Liver (tissue), 8 donors: ENCODE measurements at regions not wholly inside any gene's neighbourhood (a gene's known extent, or its start where the extent isn't known, plus 50 kb on each side); places are given as distances from the start of the nearest gene placed in this dataset.

Experiments
- DNase-seq: peaks from one replicate; pipeline ENCODE4 v3.0.0-alpha.2; 2017; ENCODE audit warnings: low spot score
- H3K27ac ChIP-seq, 2 donors: one replicate each; pipeline ENCODE4 v1.7.0; 2013; ENCODE audit warnings: inconsistent platforms in 2 of 2, low read length in 2 of 2, control low read depth in 1 of 2, low read depth in 1 of 2, mild to moderate bottlenecking in 1 of 2
- H3K27me3 ChIP-seq, 4 donors: one replicate each; pipeline versions ENCODE4 v1.6.1 to v1.7.0; 2013; ENCODE audit warnings: low read length in 3 of 4, inconsistent platforms in 1 of 4, mild to moderate bottlenecking in 1 of 4, moderate library complexity in 1 of 4; ENCODE audit not compliant: control insufficient read depth in 4 of 4, insufficient read depth in 4 of 4
- H3K36me3 ChIP-seq, 4 donors: one replicate each; pipeline versions ENCODE4 v1.6.1 to v1.7.0; 2013; ENCODE audit warnings: low read length in 3 of 4, mild to moderate bottlenecking in 3 of 4, low read depth in 1 of 4, moderate library complexity in 1 of 4; ENCODE audit not compliant: control insufficient read depth in 4 of 4, insufficient read depth in 3 of 4
- H3K4me1 ChIP-seq, 4 donors: one replicate each; pipeline versions ENCODE4 v1.6.1 to v1.7.0; 2013; ENCODE audit warnings: low read length in 3 of 4, mild to moderate bottlenecking in 3 of 4, moderate library complexity in 1 of 4; ENCODE audit not compliant: control insufficient read depth in 4 of 4, insufficient read depth in 4 of 4
- H3K4me3 ChIP-seq, 3 donors: one replicate each; pipeline versions ENCODE4 v1.6.1 to v1.7.0; 2013; ENCODE audit warnings: low read length in 3 of 3, control low read depth in 1 of 3, low read depth in 1 of 3, mild to moderate bottlenecking in 1 of 3
- H3K9ac ChIP-seq, 2 donors: one replicate each; pipeline ENCODE4 v1.7.0; 2013; ENCODE audit warnings: low read length in 2 of 2, mild to moderate bottlenecking in 2 of 2, moderate library complexity in 2 of 2, control low read depth in 1 of 2, low read depth in 1 of 2
- H3K9me3 ChIP-seq, 4 donors: one replicate each; pipeline versions ENCODE4 v1.6.1 to v1.7.0; 2013; ENCODE audit warnings: low read length in 3 of 4; ENCODE audit not compliant: control insufficient read depth in 4 of 4
- EGR1 ChIP-seq, 2 donors: IDR thresholded peaks; 2 replicates each; pipeline ENCODE4 v1.6.1; 2016 to 2018; ENCODE audit warnings: antibody characterized with exemption in 2 of 2, low read depth in 2 of 2
- FOXA1 ChIP-seq: IDR thresholded peaks from 2 replicates; pipeline ENCODE4 v1.6.1; 2016; ENCODE audit warnings: antibody characterized with exemption
- FOXA2 ChIP-seq: IDR thresholded peaks from 2 replicates; pipeline ENCODE4 v1.6.1; 2016; ENCODE audit warnings: antibody characterized with exemption
- GABPA ChIP-seq, 2 donors: IDR thresholded peaks in 1 of 2; conservative IDR thresholded peaks in 1 of 2; 2 replicates each; pipeline ENCODE4 v1.6.1; 2016; ENCODE audit warnings: antibody characterized with exemption in 2 of 2, mild to moderate bottlenecking in 1 of 2, moderate library complexity in 1 of 2
- HNF4A ChIP-seq, 2 donors: conservative IDR thresholded peaks; 2 replicates each; pipeline ENCODE4 v1.6.1; 2016; ENCODE audit warnings: antibody characterized with exemption in 2 of 2, mild to moderate bottlenecking in 2 of 2
- HNF4G ChIP-seq: IDR thresholded peaks from 2 replicates; pipeline ENCODE4 v1.6.1; 2016; ENCODE audit warnings: antibody characterized with exemption
- JUND ChIP-seq, 2 donors: IDR thresholded peaks; 2 replicates each; pipeline ENCODE4 v1.6.1; 2016; ENCODE audit warnings: antibody characterized with exemption in 2 of 2
- NR2F2 ChIP-seq: IDR thresholded peaks from 2 replicates; pipeline ENCODE4 v1.6.1; 2016; ENCODE audit warnings: antibody characterized with exemption
- RAD21 ChIP-seq, 2 donors: IDR thresholded peaks; 2 replicates each; pipeline ENCODE4 v1.6.1; 2016; ENCODE audit warnings: antibody characterized with exemption in 2 of 2, mild to moderate bottlenecking in 2 of 2
- RXRA ChIP-seq, 2 donors: IDR thresholded peaks; 2 replicates each; pipeline ENCODE4 v1.6.1; 2017 to 2018; ENCODE audit warnings: antibody characterized with exemption in 2 of 2, mild to moderate bottlenecking in 1 of 2
- SP1 ChIP-seq: IDR thresholded peaks from 2 replicates; pipeline ENCODE4 v1.6.1; 2018; ENCODE audit warnings: antibody characterized with exemption, mild to moderate bottlenecking
- TAF1 ChIP-seq: conservative IDR thresholded peaks from 2 replicates; pipeline ENCODE4 v1.6.1; 2016; ENCODE audit warnings: antibody characterized with exemption, mild to moderate bottlenecking
- YY1 ChIP-seq: IDR thresholded peaks from 2 replicates; pipeline ENCODE4 v1.6.1; 2016; ENCODE audit warnings: antibody characterized with exemption, mild to moderate bottlenecking
- WGBS: extraction: QIAGEN DNeasy Blood & Tissue Kit; methylation state at CpG from one replicate; pipeline ENCODE4 v1.1.7; 2013; 5-methylcytosine and 5-hydroxymethylcytosine counted together
- TF ChIP-seq, protein P1 (sequence below): IDR thresholded peaks from 2 replicates; pipeline ENCODE4 v1.6.1; 2016; ENCODE audit warnings: antibody characterized with exemption
- TF ChIP-seq, protein P2 (sequence below): IDR thresholded peaks from 2 replicates; pipeline ENCODE4 v1.6.1; 2016; ENCODE audit warnings: antibody characterized with exemption, mild to moderate bottlenecking
- TF ChIP-seq, protein P3 (sequence below): IDR thresholded peaks from 2 replicates; pipeline ENCODE4 v1.6.1; 2016; ENCODE audit warnings: antibody characterized with exemption
- TF ChIP-seq, protein P4 (sequence below): fragments of 150-350 bp; IDR thresholded peaks from 2 replicates; pipeline ENCODE4 v1.5.1; 2017; ENCODE audit warnings: improper control_type of control experiment, low read depth, low read length; ENCODE audit not compliant: missing input control
- TF ChIP-seq, protein P5 (sequence below): IDR thresholded peaks from 2 replicates; pipeline ENCODE4 v1.6.1; 2016; ENCODE audit warnings: antibody characterized with exemption
- donor health status: healthy.
- donor health status: healthy.
- donor health status: healthy.
- donor health status: healthy.
- donor health status: healthy.

DNA sequence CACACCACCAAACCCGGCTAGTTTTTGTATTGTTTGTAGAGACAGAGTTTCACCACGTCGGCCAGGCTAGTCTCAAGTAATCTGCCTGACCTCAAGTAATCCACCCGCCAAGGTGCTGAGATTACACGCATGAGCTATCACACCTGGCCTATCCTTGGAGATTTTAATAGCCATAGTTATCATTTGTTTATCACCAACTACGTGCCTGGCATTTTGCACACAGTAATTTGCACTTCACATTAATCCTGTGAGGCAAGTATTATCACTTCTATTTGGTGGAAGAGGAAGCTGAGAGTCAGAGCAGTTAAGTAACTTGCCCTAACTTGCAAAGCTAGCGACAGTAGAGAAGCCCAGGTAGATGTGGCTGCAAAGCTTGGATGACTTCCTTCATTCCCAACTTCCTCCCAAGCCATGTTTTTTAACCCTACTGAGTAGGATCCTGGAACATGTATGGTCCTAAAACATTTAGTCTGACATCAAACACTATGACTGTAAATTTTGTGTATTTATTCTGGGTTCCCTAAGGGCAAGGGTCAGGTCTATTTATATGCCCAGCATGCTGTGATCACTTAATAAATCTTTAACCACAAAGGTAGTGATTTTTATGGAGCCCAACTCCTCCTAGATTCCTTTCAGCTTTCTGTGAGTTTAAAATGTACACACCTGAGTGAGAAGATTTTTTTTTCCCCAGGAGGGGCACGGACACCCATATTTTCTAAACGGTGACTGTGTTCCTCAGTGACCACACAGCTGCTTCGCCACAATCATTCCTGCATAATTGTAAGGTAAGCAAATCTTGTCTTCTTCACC lies 100.2 kb upstream of the RAI14 start:
- WGBS = 67% methylated on average over 10 of the region's 10 CpGs
- Histone ChIP-seq H3K36me3 (no peaks in the 10 kb centered on the region), H3K4me1 (peaks cover 0 to 25% (median 13%) of the 10 kb centered on the region in 4 donors), H3K27me3 (no peaks in the 10 kb centered on the region), H3K9ac (no peak overlapping the region), H3K9me3 (no peaks in the 10 kb centered on the region), H3K27ac (no peak overlapping the region), H3K4me3 (no peak overlapping the region)
- DNase-seq = no peak
- TF ChIP-seq EGR1 (IDR thresholded peaks at IDR 0.05; ENCODE audit: low read depth in 2 of 2) (no peak), JUND (IDR thresholded peaks at IDR 0.05) (no peak), GABPA (IDR thresholded peaks at IDR 0.05 in 1 of 2, conservative IDR thresholded peaks at IDR 0.05 in 1 of 2) (no peak), TAF1 (no peak), NR2F2 (peak; percentile 29), HNF4A (conservative IDR thresholded peaks at IDR 0.05) (peak; percentile 53 to 65), RXRA (IDR thresholded peaks at IDR 0.05) (peak; percentile 15 to 16), SP1 (peak; percentile 62), YY1 (no peak), RAD21 (IDR thresholded peaks at IDR 0.05) (peak in 1 of 2 donors; percentile 11), FOXA1 (no peak), FOXA2 (no peak), HNF4G (peak; percentile 20)
- TF ChIP-seq, protein P1, sequence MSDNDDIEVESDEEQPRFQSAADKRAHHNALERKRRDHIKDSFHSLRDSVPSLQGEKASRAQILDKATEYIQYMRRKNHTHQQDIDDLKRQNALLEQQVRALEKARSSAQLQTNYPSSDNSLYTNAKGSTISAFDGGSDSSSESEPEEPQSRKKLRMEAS = no peak
- TF ChIP-seq, protein P2, sequence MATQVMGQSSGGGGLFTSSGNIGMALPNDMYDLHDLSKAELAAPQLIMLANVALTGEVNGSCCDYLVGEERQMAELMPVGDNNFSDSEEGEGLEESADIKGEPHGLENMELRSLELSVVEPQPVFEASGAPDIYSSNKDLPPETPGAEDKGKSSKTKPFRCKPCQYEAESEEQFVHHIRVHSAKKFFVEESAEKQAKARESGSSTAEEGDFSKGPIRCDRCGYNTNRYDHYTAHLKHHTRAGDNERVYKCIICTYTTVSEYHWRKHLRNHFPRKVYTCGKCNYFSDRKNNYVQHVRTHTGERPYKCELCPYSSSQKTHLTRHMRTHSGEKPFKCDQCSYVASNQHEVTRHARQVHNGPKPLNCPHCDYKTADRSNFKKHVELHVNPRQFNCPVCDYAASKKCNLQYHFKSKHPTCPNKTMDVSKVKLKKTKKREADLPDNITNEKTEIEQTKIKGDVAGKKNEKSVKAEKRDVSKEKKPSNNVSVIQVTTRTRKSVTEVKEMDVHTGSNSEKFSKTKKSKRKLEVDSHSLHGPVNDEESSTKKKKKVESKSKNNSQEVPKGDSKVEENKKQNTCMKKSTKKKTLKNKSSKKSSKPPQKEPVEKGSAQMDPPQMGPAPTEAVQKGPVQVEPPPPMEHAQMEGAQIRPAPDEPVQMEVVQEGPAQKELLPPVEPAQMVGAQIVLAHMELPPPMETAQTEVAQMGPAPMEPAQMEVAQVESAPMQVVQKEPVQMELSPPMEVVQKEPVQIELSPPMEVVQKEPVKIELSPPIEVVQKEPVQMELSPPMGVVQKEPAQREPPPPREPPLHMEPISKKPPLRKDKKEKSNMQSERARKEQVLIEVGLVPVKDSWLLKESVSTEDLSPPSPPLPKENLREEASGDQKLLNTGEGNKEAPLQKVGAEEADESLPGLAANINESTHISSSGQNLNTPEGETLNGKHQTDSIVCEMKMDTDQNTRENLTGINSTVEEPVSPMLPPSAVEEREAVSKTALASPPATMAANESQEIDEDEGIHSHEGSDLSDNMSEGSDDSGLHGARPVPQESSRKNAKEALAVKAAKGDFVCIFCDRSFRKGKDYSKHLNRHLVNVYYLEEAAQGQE = no peak
- TF ChIP-seq, protein P3, sequence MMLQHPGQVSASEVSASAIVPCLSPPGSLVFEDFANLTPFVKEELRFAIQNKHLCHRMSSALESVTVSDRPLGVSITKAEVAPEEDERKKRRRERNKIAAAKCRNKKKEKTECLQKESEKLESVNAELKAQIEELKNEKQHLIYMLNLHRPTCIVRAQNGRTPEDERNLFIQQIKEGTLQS = no peak
- TF ChIP-seq, protein P4, sequence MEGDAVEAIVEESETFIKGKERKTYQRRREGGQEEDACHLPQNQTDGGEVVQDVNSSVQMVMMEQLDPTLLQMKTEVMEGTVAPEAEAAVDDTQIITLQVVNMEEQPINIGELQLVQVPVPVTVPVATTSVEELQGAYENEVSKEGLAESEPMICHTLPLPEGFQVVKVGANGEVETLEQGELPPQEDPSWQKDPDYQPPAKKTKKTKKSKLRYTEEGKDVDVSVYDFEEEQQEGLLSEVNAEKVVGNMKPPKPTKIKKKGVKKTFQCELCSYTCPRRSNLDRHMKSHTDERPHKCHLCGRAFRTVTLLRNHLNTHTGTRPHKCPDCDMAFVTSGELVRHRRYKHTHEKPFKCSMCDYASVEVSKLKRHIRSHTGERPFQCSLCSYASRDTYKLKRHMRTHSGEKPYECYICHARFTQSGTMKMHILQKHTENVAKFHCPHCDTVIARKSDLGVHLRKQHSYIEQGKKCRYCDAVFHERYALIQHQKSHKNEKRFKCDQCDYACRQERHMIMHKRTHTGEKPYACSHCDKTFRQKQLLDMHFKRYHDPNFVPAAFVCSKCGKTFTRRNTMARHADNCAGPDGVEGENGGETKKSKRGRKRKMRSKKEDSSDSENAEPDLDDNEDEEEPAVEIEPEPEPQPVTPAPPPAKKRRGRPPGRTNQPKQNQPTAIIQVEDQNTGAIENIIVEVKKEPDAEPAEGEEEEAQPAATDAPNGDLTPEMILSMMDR = no peak
- TF ChIP-seq, protein P5, sequence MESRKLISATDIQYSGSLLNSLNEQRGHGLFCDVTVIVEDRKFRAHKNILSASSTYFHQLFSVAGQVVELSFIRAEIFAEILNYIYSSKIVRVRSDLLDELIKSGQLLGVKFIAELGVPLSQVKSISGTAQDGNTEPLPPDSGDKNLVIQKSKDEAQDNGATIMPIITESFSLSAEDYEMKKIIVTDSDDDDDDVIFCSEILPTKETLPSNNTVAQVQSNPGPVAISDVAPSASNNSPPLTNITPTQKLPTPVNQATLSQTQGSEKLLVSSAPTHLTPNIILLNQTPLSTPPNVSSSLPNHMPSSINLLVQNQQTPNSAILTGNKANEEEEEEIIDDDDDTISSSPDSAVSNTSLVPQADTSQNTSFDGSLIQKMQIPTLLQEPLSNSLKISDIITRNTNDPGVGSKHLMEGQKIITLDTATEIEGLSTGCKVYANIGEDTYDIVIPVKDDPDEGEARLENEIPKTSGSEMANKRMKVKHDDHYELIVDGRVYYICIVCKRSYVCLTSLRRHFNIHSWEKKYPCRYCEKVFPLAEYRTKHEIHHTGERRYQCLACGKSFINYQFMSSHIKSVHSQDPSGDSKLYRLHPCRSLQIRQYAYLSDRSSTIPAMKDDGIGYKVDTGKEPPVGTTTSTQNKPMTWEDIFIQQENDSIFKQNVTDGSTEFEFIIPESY = no peak
